ENCODE measurements at regions not wholly inside any gene's neighbourhood (a gene's known extent, or its start where the extent isn't known, plus 50 kb on each side); places are given as distances from the start of the nearest gene placed in this dataset.

DNA sequence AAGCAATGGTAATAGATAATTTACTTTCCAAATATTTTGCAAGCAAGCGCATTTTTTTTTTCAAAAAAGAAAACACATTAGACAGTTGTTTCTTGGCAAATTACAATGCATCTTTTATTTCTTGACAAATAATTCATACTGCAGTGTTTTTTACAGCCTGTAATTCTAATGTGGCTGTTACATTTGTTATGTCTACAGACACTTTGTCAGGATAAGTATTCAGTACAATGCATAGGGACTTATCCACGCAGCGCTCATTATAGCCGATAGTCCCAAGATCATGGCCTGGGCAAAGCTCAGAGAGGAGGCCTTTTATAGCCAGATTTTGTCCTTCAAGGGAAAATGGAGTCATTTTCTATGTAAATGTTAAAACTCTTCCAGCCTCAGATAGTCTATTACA lies 123.0 kb upstream of the FANCL start:
- H3K9me3 ChIP-seq: no peaks in the 10 kb centered on the region
- no peak overlapping the region for H3K4me3 ChIP-seq
- H3K36me3 ChIP-seq: no peaks in the 10 kb centered on the region
- no peak for ATAC-seq (ENCODE audit: insufficient number of reproducible peaks, low FRiP score, low read depth)
- TF ChIP-seq, protein P1, sequence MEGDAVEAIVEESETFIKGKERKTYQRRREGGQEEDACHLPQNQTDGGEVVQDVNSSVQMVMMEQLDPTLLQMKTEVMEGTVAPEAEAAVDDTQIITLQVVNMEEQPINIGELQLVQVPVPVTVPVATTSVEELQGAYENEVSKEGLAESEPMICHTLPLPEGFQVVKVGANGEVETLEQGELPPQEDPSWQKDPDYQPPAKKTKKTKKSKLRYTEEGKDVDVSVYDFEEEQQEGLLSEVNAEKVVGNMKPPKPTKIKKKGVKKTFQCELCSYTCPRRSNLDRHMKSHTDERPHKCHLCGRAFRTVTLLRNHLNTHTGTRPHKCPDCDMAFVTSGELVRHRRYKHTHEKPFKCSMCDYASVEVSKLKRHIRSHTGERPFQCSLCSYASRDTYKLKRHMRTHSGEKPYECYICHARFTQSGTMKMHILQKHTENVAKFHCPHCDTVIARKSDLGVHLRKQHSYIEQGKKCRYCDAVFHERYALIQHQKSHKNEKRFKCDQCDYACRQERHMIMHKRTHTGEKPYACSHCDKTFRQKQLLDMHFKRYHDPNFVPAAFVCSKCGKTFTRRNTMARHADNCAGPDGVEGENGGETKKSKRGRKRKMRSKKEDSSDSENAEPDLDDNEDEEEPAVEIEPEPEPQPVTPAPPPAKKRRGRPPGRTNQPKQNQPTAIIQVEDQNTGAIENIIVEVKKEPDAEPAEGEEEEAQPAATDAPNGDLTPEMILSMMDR (IDR thresholded peaks at IDR 0.05): no peak
- H3K27me3 ChIP-seq (replicated peaks; ENCODE audit: insufficient read depth): no peaks in the 10 kb centered on the region
- H3K27ac ChIP-seq: no peak overlapping the region
- no peaks in the 10 kb centered on the region for H3K4me1 ChIP-seq (ENCODE audit: control insufficient read depth in 1 of 2, low read depth in 2 of 2)
- DNase-seq (ENCODE audit: low spot score): no peak

- ATAC-seq (ENCODE audit: insufficient number of reproducible peaks, low FRiP score, low read depth) (no peak), DNase-seq (ENCODE audit: low spot score) (no peak)
- TF ChIP-seq, protein P1 (IDR thresholded peaks at IDR 0.05): no peak
- Histone ChIP-seq H3K36me3 (no peaks in the 10 kb centered on the region), H3K27me3 (replicated peaks; ENCODE audit: insufficient read depth) (no peaks in the 10 kb centered on the region), H3K9me3 (no peaks in the 10 kb centered on the region), H3K4me3 (no peak overlapping the region), H3K27ac (no peak overlapping the region), H3K4me1 (ENCODE audit: control insufficient read depth in 1 of 2, low read depth in 2 of 2) (no peaks in the 10 kb centered on the region)
Measured at GRCh38 chr2:58358026-58358425, 116.9 kb upstream of the FANCL start.

GRCh38 chr2:58357521-58357920 lies 116.4 kb upstream of the FANCL start:
- Histone ChIP-seq H3K4me1 (ENCODE audit: control insufficient read depth in 1 of 2, low read depth in 2 of 2) (no peaks in the 10 kb centered on the region), H3K9me3 (no peaks in the 10 kb centered on the region), H3K27me3 (replicated peaks; ENCODE audit: insufficient read depth) (no peaks in the 10 kb centered on the region), H3K36me3 (no peaks in the 10 kb centered on the region), H3K27ac (no peak overlapping the region), H3K4me3 (no peak overlapping the region)
- DNase-seq (ENCODE audit: low spot score) (no peak), ATAC-seq (ENCODE audit: insufficient number of reproducible peaks, low FRiP score, low read depth) (no peak)
- TF ChIP-seq, protein P1 (IDR thresholded peaks at IDR 0.05): no peak

- H3K4me1 ChIP-seq (ENCODE audit: control insufficient read depth in 1 of 2, low read depth in 2 of 2): no peaks in the 10 kb centered on the region
- DNase-seq (ENCODE audit: low spot score) (no peak), ATAC-seq (ENCODE audit: insufficient number of reproducible peaks, low FRiP score, low read depth) (no peak)
- no peak overlapping the region for H3K27ac ChIP-seq
- H3K4me3 ChIP-seq: no peak overlapping the region
- no peaks in the 10 kb centered on the region for H3K36me3 ChIP-seq
- TF ChIP-seq, protein P1 (IDR thresholded peaks at IDR 0.05): no peak
- H3K9me3 ChIP-seq: no peaks in the 10 kb centered on the region
- no peaks in the 10 kb centered on the region for H3K27me3 ChIP-seq (replicated peaks; ENCODE audit: insufficient read depth)
Measured at GRCh38 chr2:58354230-58354629, 113.1 kb upstream of the FANCL start.

- Histone ChIP-seq H3K4me3 (no peak overlapping the region), H3K27me3 (replicated peaks; ENCODE audit: insufficient read depth) (no peaks in the 10 kb centered on the region), H3K4me1 (ENCODE audit: control insufficient read depth in 1 of 2, low read depth in 2 of 2) (no peaks in the 10 kb centered on the region), H3K27ac (no peak overlapping the region), H3K36me3 (no peaks in the 10 kb centered on the region), H3K9me3 (no peaks in the 10 kb centered on the region)
- TF ChIP-seq, protein P1 (IDR thresholded peaks at IDR 0.05): no peak
- ATAC-seq (ENCODE audit: insufficient number of reproducible peaks, low FRiP score, low read depth): no peak
- no peak for DNase-seq (ENCODE audit: low spot score)
Measured at GRCh38 chr2:58350484-58350883, 109.4 kb upstream of the FANCL start.
